ENCODE measurements at regions not wholly inside any gene's neighbourhood (a gene's known extent, or its start where the extent isn't known, plus 50 kb on each side); places are given as distances from the start of the nearest gene placed in this dataset.

DNA sequence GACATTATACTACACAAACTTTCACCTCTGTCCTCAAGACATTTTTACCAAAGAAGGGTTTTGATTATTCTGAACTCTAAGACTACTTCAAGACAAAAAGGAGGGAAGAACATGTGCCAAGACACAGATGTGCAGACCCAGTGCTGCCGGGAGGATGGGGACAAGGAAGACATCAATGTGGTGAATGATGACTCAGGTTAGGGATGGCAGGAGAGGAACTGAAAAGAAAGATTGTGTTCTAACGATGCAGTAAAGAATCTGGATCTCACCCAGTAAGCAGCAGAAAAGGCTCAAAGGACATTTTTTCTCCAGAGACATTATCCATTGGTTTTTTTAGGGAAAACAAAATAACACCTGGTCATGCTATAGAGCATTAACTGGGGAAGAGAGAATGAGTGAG is 449.9 kb upstream of the NR2F2 start:
- ATAC-seq = no peak
- TF ChIP-seq GLIS3 (CRISPR knock-in tag; IDR thresholded peaks at IDR 0.05) (no peak), ISL1 (CRISPR knock-in tag; IDR thresholded peaks at IDR 0.05) (no peak), ESRRG (CRISPR knock-in tag; IDR thresholded peaks at IDR 0.05) (no peak), SNAI2 (CRISPR knock-in tag; IDR thresholded peaks at IDR 0.05) (no peak), BACH2 (CRISPR knock-in tag; IDR thresholded peaks at IDR 0.05; ENCODE audit: borderline replicate concordance) (no peak)
- TF ChIP-seq, protein P1, sequence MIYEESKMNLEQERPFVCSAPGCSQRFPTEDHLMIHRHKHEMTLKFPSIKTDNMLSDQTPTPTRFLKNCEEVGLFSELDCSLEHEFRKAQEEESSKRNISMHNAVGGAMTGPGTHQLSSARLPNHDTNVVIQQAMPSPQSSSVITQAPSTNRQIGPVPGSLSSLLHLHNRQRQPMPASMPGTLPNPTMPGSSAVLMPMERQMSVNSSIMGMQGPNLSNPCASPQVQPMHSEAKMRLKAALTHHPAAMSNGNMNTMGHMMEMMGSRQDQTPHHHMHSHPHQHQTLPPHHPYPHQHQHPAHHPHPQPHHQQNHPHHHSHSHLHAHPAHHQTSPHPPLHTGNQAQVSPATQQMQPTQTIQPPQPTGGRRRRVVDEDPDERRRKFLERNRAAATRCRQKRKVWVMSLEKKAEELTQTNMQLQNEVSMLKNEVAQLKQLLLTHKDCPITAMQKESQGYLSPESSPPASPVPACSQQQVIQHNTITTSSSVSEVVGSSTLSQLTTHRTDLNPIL (CRISPR knock-in tag; IDR thresholded peaks at IDR 0.05; ENCODE audit: low read depth) = no peak

DNA sequence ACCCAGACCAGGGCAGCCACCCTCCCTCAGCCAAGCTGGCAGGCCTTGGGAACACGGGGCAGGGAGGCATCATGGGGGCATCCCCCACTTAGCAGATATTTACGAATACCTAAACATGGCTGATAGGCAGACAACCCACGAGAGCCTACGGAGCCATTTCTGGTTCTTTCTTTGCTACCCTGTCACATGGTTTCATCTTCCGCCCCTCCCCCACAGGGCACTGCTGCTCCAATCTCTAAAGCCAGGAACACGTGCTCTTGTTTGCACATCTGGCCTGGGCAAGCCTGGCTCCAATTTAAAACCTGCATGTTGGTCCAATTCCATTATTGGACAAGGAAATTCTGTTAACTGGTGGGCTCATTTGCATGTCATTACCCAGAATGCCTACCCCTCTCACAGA is 447.4 kb upstream of the NR2F2 start:
- ATAC-seq = no peak
- no peak for TF ChIP-seq RARB (CRISPR knock-in tag; IDR thresholded peaks at IDR 0.05)
- TF ChIP-seq TOX (CRISPR knock-in tag; IDR thresholded peaks at IDR 0.05; ENCODE audit: borderline replicate concordance) = no peak
- no peak for TF ChIP-seq ARNTL (CRISPR knock-in tag; IDR thresholded peaks at IDR 0.05; ENCODE audit: borderline replicate concordance, low read depth)
- TF ChIP-seq BACH2 (CRISPR knock-in tag; IDR thresholded peaks at IDR 0.05; ENCODE audit: borderline replicate concordance) = no peak
- TF ChIP-seq, protein P2, sequence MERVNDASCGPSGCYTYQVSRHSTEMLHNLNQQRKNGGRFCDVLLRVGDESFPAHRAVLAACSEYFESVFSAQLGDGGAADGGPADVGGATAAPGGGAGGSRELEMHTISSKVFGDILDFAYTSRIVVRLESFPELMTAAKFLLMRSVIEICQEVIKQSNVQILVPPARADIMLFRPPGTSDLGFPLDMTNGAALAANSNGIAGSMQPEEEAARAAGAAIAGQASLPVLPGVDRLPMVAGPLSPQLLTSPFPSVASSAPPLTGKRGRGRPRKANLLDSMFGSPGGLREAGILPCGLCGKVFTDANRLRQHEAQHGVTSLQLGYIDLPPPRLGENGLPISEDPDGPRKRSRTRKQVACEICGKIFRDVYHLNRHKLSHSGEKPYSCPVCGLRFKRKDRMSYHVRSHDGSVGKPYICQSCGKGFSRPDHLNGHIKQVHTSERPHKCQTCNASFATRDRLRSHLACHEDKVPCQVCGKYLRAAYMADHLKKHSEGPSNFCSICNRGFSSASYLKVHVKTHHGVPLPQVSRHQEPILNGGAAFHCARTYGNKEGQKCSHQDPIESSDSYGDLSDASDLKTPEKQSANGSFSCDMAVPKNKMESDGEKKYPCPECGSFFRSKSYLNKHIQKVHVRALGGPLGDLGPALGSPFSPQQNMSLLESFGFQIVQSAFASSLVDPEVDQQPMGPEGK (CRISPR knock-in tag; IDR thresholded peaks at IDR 0.05; ENCODE audit: borderline replicate concordance) = no peak
- no peak for TF ChIP-seq ISL1 (CRISPR knock-in tag; IDR thresholded peaks at IDR 0.05)
- TF ChIP-seq, protein P3, sequence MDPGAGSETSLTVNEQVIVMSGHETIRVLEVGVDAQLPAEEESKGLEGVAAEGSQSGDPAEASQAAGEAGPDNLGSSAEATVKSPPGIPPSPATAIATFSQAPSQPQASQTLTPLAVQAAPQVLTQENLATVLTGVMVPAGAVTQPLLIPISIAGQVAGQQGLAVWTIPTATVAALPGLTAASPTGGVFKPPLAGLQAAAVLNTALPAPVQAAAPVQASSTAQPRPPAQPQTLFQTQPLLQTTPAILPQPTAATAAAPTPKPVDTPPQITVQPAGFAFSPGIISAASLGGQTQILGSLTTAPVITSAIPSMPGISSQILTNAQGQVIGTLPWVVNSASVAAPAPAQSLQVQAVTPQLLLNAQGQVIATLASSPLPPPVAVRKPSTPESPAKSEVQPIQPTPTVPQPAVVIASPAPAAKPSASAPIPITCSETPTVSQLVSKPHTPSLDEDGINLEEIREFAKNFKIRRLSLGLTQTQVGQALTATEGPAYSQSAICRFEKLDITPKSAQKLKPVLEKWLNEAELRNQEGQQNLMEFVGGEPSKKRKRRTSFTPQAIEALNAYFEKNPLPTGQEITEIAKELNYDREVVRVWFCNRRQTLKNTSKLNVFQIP (CRISPR knock-in tag; IDR thresholded peaks at IDR 0.05; ENCODE audit: borderline replicate concordance, low read depth) = no peak
- TF ChIP-seq PPARA (CRISPR knock-in tag; IDR thresholded peaks at IDR 0.05; ENCODE audit: borderline replicate concordance) = no peak

DNA sequence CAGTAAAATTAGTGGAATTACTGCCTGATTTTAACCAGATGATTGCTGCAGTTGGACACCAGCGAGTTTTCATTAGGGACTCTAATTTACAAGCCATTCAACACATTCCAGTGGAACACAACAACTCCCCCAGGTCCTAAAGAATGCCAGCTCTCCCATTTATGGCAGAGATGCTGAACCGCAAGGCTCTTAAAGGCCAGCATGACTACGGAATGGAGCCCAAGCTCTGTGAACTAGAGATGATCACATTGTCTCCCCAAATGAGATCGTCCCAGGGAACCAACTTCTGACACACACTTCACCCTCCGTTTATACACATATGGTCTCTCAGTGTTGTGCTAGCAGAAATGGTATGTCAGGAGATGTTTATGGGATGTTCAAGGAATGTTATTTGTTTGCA is 446.2 kb upstream of the NR2F2 start:
- no peak for TF ChIP-seq ZFP3 (CRISPR knock-in tag; IDR thresholded peaks at IDR 0.05)
- TF ChIP-seq TOX (CRISPR knock-in tag; IDR thresholded peaks at IDR 0.05; ENCODE audit: borderline replicate concordance) = no peak
- no peak for ATAC-seq

DNA sequence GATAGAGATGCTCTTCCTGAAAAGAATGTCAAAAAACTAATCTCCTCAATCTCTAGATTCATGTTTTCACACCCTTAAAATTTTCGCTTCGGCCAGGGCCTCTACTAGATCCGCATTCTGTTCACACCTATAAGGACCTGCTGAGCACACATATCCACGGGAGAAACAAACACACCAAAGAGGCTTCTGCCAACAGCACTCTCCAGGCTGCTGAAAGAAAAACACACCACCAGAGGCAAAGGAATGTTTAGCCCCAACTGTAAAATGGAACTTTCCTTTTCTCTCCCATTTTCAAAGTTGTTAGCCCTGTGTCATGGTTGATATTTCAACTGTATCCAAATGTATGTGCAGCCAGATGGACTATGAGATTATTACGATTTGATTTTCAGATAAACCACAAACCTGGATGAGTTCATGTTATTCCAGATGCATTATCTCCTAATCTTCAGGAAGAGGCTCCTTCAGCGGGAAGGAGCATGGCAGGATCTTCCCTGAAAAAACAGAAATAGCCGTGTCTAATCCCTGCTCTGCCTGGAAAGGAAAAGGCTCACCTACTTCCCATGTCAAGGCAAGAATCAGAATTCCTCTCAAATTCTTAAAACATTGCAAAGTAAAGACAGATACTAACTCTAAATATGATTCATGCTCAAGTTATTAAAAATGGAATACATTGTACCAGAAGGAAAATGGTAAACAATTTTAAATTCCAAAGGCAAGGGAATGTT is 442.7 kb upstream of the NR2F2 start:
- TF ChIP-seq BACH2 (CRISPR knock-in tag; IDR thresholded peaks at IDR 0.05; ENCODE audit: borderline replicate concordance) (no peak), ARNTL (CRISPR knock-in tag; IDR thresholded peaks at IDR 0.05; ENCODE audit: borderline replicate concordance, low read depth) (no peak)
- ATAC-seq = no peak

DNA sequence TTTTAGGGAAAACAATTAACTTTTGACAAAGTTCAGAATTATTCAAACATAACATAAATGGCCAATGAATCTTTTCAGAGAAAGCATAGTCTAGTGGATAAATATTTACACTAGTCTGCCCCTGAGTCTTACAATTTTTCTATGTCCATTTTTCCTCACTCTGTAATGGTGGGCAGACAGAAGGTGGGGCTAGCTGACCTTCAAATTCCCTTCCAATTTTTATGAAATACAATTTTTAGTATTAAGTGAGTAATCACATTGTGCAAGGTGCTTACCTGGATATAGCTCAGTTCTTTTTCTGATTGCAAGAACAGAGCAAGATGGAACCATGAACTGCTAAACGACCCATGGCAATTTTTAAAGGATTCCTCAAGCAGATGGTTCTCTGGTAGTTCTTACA is 441.7 kb upstream of the NR2F2 start:
- no peak for ATAC-seq
- no peak for TF ChIP-seq ESRRG (CRISPR knock-in tag; IDR thresholded peaks at IDR 0.05)
- TF ChIP-seq OSR1 (CRISPR knock-in tag; IDR thresholded peaks at IDR 0.05) = no peak
- TF ChIP-seq ZFP30 (CRISPR knock-in tag; IDR thresholded peaks at IDR 0.05) = no peak
- TF ChIP-seq ARNTL (CRISPR knock-in tag; IDR thresholded peaks at IDR 0.05; ENCODE audit: borderline replicate concordance, low read depth) = no peak
- TF ChIP-seq ISL1 (CRISPR knock-in tag; IDR thresholded peaks at IDR 0.05) = no peak
- TF ChIP-seq, protein P4, sequence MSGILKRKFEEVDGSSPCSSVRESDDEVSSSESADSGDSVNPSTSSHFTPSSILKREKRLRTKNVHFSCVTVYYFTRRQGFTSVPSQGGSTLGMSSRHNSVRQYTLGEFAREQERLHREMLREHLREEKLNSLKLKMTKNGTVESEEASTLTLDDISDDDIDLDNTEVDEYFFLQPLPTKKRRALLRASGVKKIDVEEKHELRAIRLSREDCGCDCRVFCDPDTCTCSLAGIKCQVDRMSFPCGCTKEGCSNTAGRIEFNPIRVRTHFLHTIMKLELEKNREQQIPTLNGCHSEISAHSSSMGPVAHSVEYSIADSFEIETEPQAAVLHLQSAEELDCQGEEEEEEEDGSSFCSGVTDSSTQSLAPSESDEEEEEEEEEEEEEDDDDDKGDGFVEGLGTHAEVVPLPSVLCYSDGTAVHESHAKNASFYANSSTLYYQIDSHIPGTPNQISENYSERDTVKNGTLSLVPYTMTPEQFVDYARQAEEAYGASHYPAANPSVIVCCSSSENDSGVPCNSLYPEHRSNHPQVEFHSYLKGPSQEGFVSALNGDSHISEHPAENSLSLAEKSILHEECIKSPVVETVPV (CRISPR knock-in tag; IDR thresholded peaks at IDR 0.05) = no peak
- no peak for TF ChIP-seq ZNF70 (CRISPR knock-in tag; IDR thresholded peaks at IDR 0.05)
- TF ChIP-seq, protein P5, sequence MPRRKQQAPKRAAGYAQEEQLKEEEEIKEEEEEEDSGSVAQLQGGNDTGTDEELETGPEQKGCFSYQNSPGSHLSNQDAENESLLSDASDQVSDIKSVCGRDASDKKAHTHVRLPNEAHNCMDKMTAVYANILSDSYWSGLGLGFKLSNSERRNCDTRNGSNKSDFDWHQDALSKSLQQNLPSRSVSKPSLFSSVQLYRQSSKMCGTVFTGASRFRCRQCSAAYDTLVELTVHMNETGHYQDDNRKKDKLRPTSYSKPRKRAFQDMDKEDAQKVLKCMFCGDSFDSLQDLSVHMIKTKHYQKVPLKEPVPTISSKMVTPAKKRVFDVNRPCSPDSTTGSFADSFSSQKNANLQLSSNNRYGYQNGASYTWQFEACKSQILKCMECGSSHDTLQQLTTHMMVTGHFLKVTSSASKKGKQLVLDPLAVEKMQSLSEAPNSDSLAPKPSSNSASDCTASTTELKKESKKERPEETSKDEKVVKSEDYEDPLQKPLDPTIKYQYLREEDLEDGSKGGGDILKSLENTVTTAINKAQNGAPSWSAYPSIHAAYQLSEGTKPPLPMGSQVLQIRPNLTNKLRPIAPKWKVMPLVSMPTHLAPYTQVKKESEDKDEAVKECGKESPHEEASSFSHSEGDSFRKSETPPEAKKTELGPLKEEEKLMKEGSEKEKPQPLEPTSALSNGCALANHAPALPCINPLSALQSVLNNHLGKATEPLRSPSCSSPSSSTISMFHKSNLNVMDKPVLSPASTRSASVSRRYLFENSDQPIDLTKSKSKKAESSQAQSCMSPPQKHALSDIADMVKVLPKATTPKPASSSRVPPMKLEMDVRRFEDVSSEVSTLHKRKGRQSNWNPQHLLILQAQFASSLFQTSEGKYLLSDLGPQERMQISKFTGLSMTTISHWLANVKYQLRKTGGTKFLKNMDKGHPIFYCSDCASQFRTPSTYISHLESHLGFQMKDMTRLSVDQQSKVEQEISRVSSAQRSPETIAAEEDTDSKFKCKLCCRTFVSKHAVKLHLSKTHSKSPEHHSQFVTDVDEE (CRISPR knock-in tag; IDR thresholded peaks at IDR 0.05) = no peak

All from SK-N-SH treated with all-trans-retinoic acid at 6 μM for 48 hours (cell line).